Epithelial cell of esophagus (primary cell): ENCODE measurements at regions not wholly inside any gene's neighbourhood (a gene's known extent, or its start where the extent isn't known, plus 50 kb on each side); places are given as distances from the start of the nearest gene placed in this dataset.

Experiments
- DNase-seq: peaks from one replicate; pipeline ENCODE4 v3.0.0; 2010; ENCODE audit warnings: low read depth
- H3K4me3 ChIP-seq: 2 replicates; pipeline ENCODE4 v1.5.1; 2011; ENCODE audit warnings: mild to moderate bottlenecking, low read length, control low read depth
- CTCF ChIP-seq: IDR thresholded peaks from 2 replicates; pipeline ENCODE4 v1.5.1; 2011; ENCODE audit warnings: low read depth, mild to moderate bottlenecking, low read length, control low read depth, inconsistent platforms; ENCODE audit not compliant: insufficient read depth; ENCODE audit errors: missing control alignments

- H3K4me3 ChIP-seq = no peak overlapping the region
- no peak for DNase-seq
- no peak for TF ChIP-seq CTCF
Observed at GRCh38 chr1:96355961-96356360, 365.6 kb upstream of the PTBP2 start.

- H3K4me3 ChIP-seq = no peak overlapping the region
- no peak for TF ChIP-seq CTCF
- no peak for DNase-seq
Observed at GRCh38 chr1:96357141-96357765, 364.3 kb upstream of the PTBP2 start.

GRCh38 chr1:96358057-96358456, 363.5 kb upstream of the PTBP2 start:
- TF ChIP-seq CTCF = no peak
- no peak overlapping the region for H3K4me3 ChIP-seq

GRCh38 chr1:96360036-96360795, 361.4 kb upstream of the PTBP2 start:
- H3K4me3 ChIP-seq = no peak overlapping the region
- peak; percentile 73 for DNase-seq
- no peak for TF ChIP-seq CTCF

More at GRCh38 chr1:96358057-96358456, 363.5 kb upstream of the PTBP2 start:
- no peak for DNase-seq

GRCh38 chr1:96361271-96361856, 360.2 kb upstream of the PTBP2 start:
- DNase-seq = no peak
- no peak for TF ChIP-seq CTCF
- no peak overlapping the region for H3K4me3 ChIP-seq

- DNase-seq = no peak
- H3K4me3 ChIP-seq = no peak overlapping the region
- no peak for TF ChIP-seq CTCF
Observed at GRCh38 chr1:96361961-96362360, 359.6 kb upstream of the PTBP2 start.
